Hepatocyte (in vitro differentiated cells): ENCODE measurements at regions not wholly inside any gene's neighbourhood (a gene's known extent, or its start where the extent isn't known, plus 50 kb on each side); places are given as distances from the start of the nearest gene placed in this dataset.

ENCODE experiments used
- EZH2phosphoT487 ChIP-seq: fragments of 200-600 bp; sonication (generic); IDR thresholded peaks from one replicate; pipeline ENCODE4 v1.6.1; 2018; ENCODE audit warnings: antibody characterized with exemption, mild to moderate bottlenecking, low read depth, moderate library complexity; ENCODE audit not compliant: unreplicated experiment, severe bottlenecking
- TF ChIP-seq, protein P1 (sequence below): fragments of 200-600 bp; sonication (generic); IDR thresholded peaks from 2 replicates; pipeline ENCODE4 v1.5.1; 2016; ENCODE audit warnings: antibody characterized with exemption, mild to moderate bottlenecking; ENCODE audit not compliant: poor library complexity

DNA sequence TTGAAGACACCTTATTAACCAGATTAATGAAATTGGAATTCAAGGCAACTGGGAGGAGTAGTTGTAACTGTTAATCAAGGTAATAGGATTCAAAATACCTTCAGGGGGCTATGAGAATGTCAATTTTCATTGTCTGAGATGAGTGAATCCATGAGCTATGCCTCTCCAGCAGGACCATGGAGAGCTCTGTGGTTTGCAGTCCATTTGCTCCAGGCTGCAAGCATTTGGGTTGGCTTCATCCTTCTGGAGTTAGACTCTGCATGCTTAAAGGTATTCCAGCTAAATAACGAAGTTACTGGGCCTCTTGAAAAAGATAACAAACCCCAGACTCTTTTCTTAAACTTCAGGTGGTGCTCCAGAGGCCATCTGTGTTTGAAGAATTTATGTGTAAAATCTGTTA lies 207.1 kb upstream of the SLC8A1 start:
- TF ChIP-seq EZH2phosphoT487 = no peak
- TF ChIP-seq, protein P1, sequence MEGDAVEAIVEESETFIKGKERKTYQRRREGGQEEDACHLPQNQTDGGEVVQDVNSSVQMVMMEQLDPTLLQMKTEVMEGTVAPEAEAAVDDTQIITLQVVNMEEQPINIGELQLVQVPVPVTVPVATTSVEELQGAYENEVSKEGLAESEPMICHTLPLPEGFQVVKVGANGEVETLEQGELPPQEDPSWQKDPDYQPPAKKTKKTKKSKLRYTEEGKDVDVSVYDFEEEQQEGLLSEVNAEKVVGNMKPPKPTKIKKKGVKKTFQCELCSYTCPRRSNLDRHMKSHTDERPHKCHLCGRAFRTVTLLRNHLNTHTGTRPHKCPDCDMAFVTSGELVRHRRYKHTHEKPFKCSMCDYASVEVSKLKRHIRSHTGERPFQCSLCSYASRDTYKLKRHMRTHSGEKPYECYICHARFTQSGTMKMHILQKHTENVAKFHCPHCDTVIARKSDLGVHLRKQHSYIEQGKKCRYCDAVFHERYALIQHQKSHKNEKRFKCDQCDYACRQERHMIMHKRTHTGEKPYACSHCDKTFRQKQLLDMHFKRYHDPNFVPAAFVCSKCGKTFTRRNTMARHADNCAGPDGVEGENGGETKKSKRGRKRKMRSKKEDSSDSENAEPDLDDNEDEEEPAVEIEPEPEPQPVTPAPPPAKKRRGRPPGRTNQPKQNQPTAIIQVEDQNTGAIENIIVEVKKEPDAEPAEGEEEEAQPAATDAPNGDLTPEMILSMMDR = no peak
